ENCODE measurements at regions not wholly inside any gene's neighbourhood (a gene's known extent, or its start where the extent isn't known, plus 50 kb on each side); places are given as distances from the start of the nearest gene placed in this dataset.
"Not testable (repeated sequence)": the region's sequence is repeated elsewhere in the genome, so short reads cannot be mapped to it uniquely, and the experiment has no call there.

DNA sequence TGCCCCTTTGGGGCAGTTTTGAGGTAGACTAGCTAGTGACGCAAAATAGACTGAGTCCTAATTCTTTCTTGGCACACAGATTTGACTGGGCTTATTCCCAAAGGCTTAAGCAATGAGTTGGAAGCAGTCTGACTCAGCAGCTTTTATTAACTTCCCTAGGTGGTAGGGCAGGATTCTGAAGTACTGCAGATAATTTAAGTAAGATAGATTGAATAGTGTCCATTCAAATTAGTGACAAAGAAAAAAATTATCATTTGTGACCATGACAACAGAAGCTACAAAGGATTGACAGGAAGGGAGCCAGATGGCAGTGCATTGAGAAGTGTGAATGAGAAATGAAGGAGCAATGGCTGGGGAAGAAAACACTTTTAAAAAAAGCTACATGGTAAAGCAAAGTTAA, 649.4 kb downstream of the CDH9 start:
- Histone ChIP-seq H3K9me3 (ENCODE audit: control insufficient read depth in 1 of 2, insufficient read depth in 1 of 2, low read length in 2 of 2) (peaks cover 0 to 7% of the 10 kb centered on the region in 2 experiments), H3K27ac (ENCODE audit: low read depth in 1 of 2, low read length in 2 of 2) (no peak overlapping the region), H3K4me1 (ENCODE audit: insufficient read depth, low read length) (no peaks in the 10 kb centered on the region), H3K4me3 (ENCODE audit: low read length) (no peak overlapping the region), H3K36me3 (ENCODE audit: insufficient read depth, low read length) (no peaks in the 10 kb centered on the region), H3K27me3 (ENCODE audit: control insufficient read depth in 1 of 2, insufficient read depth in 2 of 2, low read length in 2 of 2) (no peaks in the 10 kb centered on the region)
- intact Hi-C loops (cut with DNase I, micrococcal nuclease): no loop called here
- ATAC-seq (ENCODE audit: poor library complexity): no peak
- H3K27me3 Mint-ChIP-seq: no peaks in the 10 kb centered on the region
- ChIA-PET CTCF (no interaction called here), POLR2A (no interaction called here)
- no peak for DNase-seq
- no peaks in the 10 kb centered on the region for H3K4me1 Mint-ChIP-seq (ENCODE audit: low read depth)
- no peaks in the 10 kb centered on the region for H3K36me3 Mint-ChIP-seq (ENCODE audit: low read depth)
- TF ChIP-seq, protein P1, sequence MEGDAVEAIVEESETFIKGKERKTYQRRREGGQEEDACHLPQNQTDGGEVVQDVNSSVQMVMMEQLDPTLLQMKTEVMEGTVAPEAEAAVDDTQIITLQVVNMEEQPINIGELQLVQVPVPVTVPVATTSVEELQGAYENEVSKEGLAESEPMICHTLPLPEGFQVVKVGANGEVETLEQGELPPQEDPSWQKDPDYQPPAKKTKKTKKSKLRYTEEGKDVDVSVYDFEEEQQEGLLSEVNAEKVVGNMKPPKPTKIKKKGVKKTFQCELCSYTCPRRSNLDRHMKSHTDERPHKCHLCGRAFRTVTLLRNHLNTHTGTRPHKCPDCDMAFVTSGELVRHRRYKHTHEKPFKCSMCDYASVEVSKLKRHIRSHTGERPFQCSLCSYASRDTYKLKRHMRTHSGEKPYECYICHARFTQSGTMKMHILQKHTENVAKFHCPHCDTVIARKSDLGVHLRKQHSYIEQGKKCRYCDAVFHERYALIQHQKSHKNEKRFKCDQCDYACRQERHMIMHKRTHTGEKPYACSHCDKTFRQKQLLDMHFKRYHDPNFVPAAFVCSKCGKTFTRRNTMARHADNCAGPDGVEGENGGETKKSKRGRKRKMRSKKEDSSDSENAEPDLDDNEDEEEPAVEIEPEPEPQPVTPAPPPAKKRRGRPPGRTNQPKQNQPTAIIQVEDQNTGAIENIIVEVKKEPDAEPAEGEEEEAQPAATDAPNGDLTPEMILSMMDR (IDR thresholded peaks at IDR 0.05): no peak
- no peak overlapping the region for H3K27ac Mint-ChIP-seq
- H3K4me3 Mint-ChIP-seq: no peak overlapping the region
- peaks cover 4% of the 10 kb centered on the region for H3K9me3 Mint-ChIP-seq

DNA sequence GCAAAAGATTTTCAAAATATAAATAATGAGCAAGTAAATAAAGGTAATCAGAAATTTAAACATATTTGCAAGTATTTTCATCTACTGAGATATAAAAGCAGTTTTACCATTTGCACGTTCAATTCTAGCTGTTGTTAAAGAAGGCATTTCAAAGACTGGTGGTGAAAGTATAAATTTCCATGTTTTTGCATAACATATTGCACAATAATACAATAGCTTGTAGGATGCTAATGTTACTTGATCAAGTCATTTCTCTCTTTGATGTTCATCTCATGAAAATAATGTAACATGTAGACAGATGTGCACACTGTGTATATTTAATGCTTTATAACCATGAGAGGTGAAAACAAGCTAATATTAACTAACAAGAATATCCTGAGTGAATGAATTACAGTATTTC, 651.9 kb downstream of the CDH9 start:
- H3K36me3 Mint-ChIP-seq (ENCODE audit: low read depth): no peaks in the 10 kb centered on the region
- no peaks in the 10 kb centered on the region for H3K4me1 ChIP-seq (ENCODE audit: insufficient read depth, low read length)
- no peak overlapping the region for H3K27ac Mint-ChIP-seq
- no peaks in the 10 kb centered on the region for H3K36me3 ChIP-seq (ENCODE audit: insufficient read depth, low read length)
- POLR2A ChIA-PET: no interaction called here
- H3K9me3 Mint-ChIP-seq: peaks cover 10% of the 10 kb centered on the region
- CTCF ChIA-PET: no interaction called here
- peaks cover 7% of the 10 kb centered on the region in 2 experiments for H3K9me3 ChIP-seq (ENCODE audit: control insufficient read depth in 1 of 2, insufficient read depth in 1 of 2, low read length in 2 of 2)
- no peak overlapping the region for H3K27ac ChIP-seq (ENCODE audit: low read depth in 1 of 2, low read length in 2 of 2)
- DNase-seq: no peak
- H3K4me3 Mint-ChIP-seq: no peak overlapping the region
- H3K27me3 ChIP-seq (ENCODE audit: control insufficient read depth in 1 of 2, insufficient read depth in 2 of 2, low read length in 2 of 2): no peaks in the 10 kb centered on the region
- no peaks in the 10 kb centered on the region for H3K4me1 Mint-ChIP-seq (ENCODE audit: low read depth)
- H3K27me3 Mint-ChIP-seq: no peaks in the 10 kb centered on the region
- H3K4me3 ChIP-seq (ENCODE audit: low read length): no peak overlapping the region
- TF ChIP-seq, protein P1 (IDR thresholded peaks at IDR 0.05): no peak
- intact Hi-C loops (cut with DNase I, micrococcal nuclease): no loop called here
- ATAC-seq (ENCODE audit: poor library complexity): no peak

DNA sequence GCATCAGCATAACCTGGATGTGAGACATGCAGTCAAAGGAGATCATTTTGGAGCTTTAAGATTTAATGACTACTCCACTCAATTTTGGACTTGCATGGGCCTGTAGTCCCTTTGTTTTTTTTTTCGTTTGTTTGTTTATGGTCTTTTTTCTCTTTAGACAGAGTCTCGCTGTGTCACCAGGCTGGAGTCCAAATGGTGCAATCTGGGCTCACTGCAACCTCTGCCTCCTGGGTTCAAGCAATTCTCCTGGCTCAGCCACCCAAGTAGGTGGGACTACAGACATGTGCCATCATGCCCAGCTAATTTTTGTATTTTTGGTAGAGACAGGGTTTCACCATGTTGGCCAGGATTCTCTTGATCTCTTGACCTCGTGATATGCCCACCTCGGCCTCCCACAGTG, 673.8 kb downstream of the CDH9 start:
- H3K27me3 Mint-ChIP-seq; ATAC-seq (ENCODE audit: poor library complexity); H3K36me3 Mint-ChIP-seq (ENCODE audit: low read depth); H3K4me3 Mint-ChIP-seq; H3K27me3 ChIP-seq (ENCODE audit: control insufficient read depth in 1 of 2, insufficient read depth in 2 of 2, low read length in 2 of 2); DNase-seq; intact Hi-C loops (cut with DNase I, micrococcal nuclease); H3K36me3 ChIP-seq (ENCODE audit: insufficient read depth, low read length); H3K4me3 ChIP-seq (ENCODE audit: low read length); H3K4me1 ChIP-seq (ENCODE audit: insufficient read depth, low read length); H3K27ac Mint-ChIP-seq; CTCF ChIA-PET; POLR2A ChIA-PET; H3K4me1 Mint-ChIP-seq (ENCODE audit: low read depth); H3K27ac ChIP-seq (ENCODE audit: low read depth in 1 of 2, low read length in 2 of 2): not testable (repeated sequence)
- peaks cover 12% of the 10 kb centered on the region for H3K9me3 Mint-ChIP-seq
- H3K9me3 ChIP-seq (ENCODE audit: control insufficient read depth in 1 of 2, insufficient read depth in 1 of 2, low read length in 2 of 2): peaks cover 20 to 25% of the 10 kb centered on the region in 2 experiments

DNA sequence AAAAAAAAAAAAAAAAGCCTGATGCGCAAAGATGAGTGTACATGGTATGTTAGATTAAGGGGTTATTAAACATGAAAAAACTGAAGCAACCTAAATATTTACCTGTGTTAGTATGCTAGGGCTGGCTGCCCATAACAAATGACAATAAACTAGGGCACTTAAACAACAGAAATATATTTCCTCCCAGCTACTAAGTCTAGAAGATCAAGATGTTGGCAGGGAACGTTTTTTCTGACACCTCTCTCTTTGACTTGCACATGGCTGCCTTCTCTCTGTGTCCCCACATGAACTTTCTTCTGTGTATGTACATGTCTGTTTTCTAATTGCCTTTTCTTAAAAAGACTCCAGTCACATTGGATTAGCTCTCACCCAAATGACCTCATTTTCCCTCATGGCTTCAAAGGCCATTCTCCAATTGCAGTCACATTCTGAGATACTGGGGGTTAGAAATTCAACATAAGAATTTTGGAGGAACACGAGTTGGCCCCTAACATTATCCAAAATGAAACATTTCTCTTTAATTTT, 694.5 kb downstream of the CDH9 start:
- Mint-ChIP-seq H3K36me3 (ENCODE audit: low read depth) (no peaks in the 10 kb centered on the region), H3K27ac (no peak overlapping the region), H3K4me3 (no peak overlapping the region), H3K27me3 (no peaks in the 10 kb centered on the region), H3K4me1 (ENCODE audit: low read depth) (no peaks in the 10 kb centered on the region), H3K9me3 (peaks cover 8% of the 10 kb centered on the region)
- Histone ChIP-seq H3K27me3 (ENCODE audit: control insufficient read depth in 1 of 2, insufficient read depth in 2 of 2, low read length in 2 of 2) (no peaks in the 10 kb centered on the region), H3K4me1 (ENCODE audit: insufficient read depth, low read length) (no peaks in the 10 kb centered on the region), H3K9me3 (ENCODE audit: control insufficient read depth in 1 of 2, insufficient read depth in 1 of 2, low read length in 2 of 2) (peaks cover 0 to under 1% of the 10 kb centered on the region in 2 experiments), H3K36me3 (ENCODE audit: insufficient read depth, low read length) (no peaks in the 10 kb centered on the region), H3K27ac (ENCODE audit: low read depth in 1 of 2, low read length in 2 of 2) (no peak overlapping the region), H3K4me3 (ENCODE audit: low read length) (no peak overlapping the region)
- ATAC-seq (ENCODE audit: poor library complexity): no peak
- POLR2A ChIA-PET: no interaction called here
- CTCF ChIA-PET: no interaction called here
- intact Hi-C loops (cut with DNase I, micrococcal nuclease): no loop called here
- no peak for DNase-seq
- TF ChIP-seq, protein P1 (IDR thresholded peaks at IDR 0.05): no peak

Measured in CD4-positive, alpha-beta T cell (primary cell).